Endodermal cell (in vitro differentiated cells): ENCODE measurements at regions not wholly inside any gene's neighbourhood (a gene's known extent, or its start where the extent isn't known, plus 50 kb on each side); places are given as distances from the start of the nearest gene placed in this dataset.

Experiments used
- DNase-seq: peaks from one replicate; pipeline ENCODE4 v3.0.0-alpha.2; 2017
- H3K27ac ChIP-seq: 2 replicates; pipeline ENCODE4 v1.5.1; 2013; ENCODE audit warnings: mild to moderate bottlenecking, low read depth, low read length, moderate library complexity
- H3K27me3 ChIP-seq: 2 replicates; pipeline ENCODE4 v1.6.1; 2013; ENCODE audit warnings: mild to moderate bottlenecking, low read length, moderate library complexity; ENCODE audit not compliant: insufficient read depth, control insufficient read depth, poor library complexity, severe bottlenecking
- H3K36me3 ChIP-seq: 2 replicates; pipeline ENCODE4 v1.7.0; 2013; ENCODE audit warnings: mild to moderate bottlenecking, low read length, moderate library complexity; ENCODE audit not compliant: control insufficient read depth, insufficient read depth
- H3K4me1 ChIP-seq: one replicate; pipeline ENCODE4 v1.7.0; 2013; ENCODE audit warnings: low read length; ENCODE audit not compliant: control insufficient read depth, insufficient read depth
- H3K4me3 ChIP-seq: 2 replicates; pipeline ENCODE4 v1.5.1; 2013; ENCODE audit warnings: mild to moderate bottlenecking, low read length, moderate library complexity
- H3K9ac ChIP-seq: 2 replicates; pipeline ENCODE4 v1.6.1; 2013; ENCODE audit warnings: mild to moderate bottlenecking, low read length, moderate library complexity; ENCODE audit not compliant: poor library complexity, severe bottlenecking; ENCODE audit errors: extremely low read depth
- H3K9me3 ChIP-seq: 2 replicates; pipeline ENCODE4 v1.6.1; 2013; ENCODE audit warnings: mild to moderate bottlenecking, low read length, moderate library complexity; ENCODE audit not compliant: control insufficient read depth
- H3K27ac Mint-ChIP-seq: 2 replicates; pipeline ENCODE4 v1.8.0; 2020; ENCODE audit warnings: mixed read lengths
- H3K27me3 Mint-ChIP-seq: 2 replicates; pipeline ENCODE4 v1.8.0; 2021; ENCODE audit warnings: mild to moderate bottlenecking, mixed read lengths; ENCODE audit not compliant: insufficient read depth
- H3K36me3 Mint-ChIP-seq: 2 replicates; pipeline ENCODE4 v1.8.0; 2020; ENCODE audit warnings: low read depth, mixed read lengths
- H3K4me1 Mint-ChIP-seq: 2 replicates; pipeline ENCODE4 v1.8.0; 2020; ENCODE audit warnings: mixed read lengths
- H3K4me3 Mint-ChIP-seq: 2 replicates; pipeline ENCODE4 v1.8.0; 2020; ENCODE audit warnings: mild to moderate bottlenecking, moderate library complexity, mixed read lengths
- H3K9me3 Mint-ChIP-seq: 2 replicates; pipeline ENCODE4 v1.8.0; 2020; ENCODE audit warnings: mild to moderate bottlenecking, mixed read lengths
- CTCF ChIP-seq: fragments of 200-600 bp; sonication (generic); conservative IDR thresholded peaks from 2 replicates; pipeline ENCODE4 v1.5.0; 2021; ENCODE audit warnings: antibody characterized with exemption, mild to moderate bottlenecking
- WGBS, 2 experiments: methylation state at CpG; one replicate each; pipeline versions ENCODE4 v1.1.5 to v1.1.7; 2013; ENCODE audit warnings: missing lambda C conversion rate in 2 of 2, mixed read lengths in 1 of 2; ENCODE audit not compliant: insufficient coverage in 1 of 2, insufficient read length in 1 of 2; 5-methylcytosine and 5-hydroxymethylcytosine counted together

GRCh38 chr13:65600702-65601101 is 1629.4 kb downstream of the PCDH9 start:
- Histone ChIP-seq H3K4me3 (no peak overlapping the region), H3K4me1 (peaks cover 2% of the 10 kb centered on the region), H3K27me3 (peaks cover 29% of the 10 kb centered on the region), H3K27ac (no peak overlapping the region), H3K36me3 (no peaks in the 10 kb centered on the region), H3K9ac (no peak overlapping the region), H3K9me3 (peaks cover 9% of the 10 kb centered on the region)
- no peak for DNase-seq
- no peak overlapping the region for H3K27ac Mint-ChIP-seq
- H3K27me3 Mint-ChIP-seq = peaks cover 56% of the 10 kb centered on the region
- no peak for TF ChIP-seq CTCF
- WGBS, 2 experiments = 97 to 100% methylated on average over 3 to 4 of the region's 4 CpGs
- no peaks in the 10 kb centered on the region for H3K36me3 Mint-ChIP-seq
- no peak overlapping the region for H3K4me3 Mint-ChIP-seq
- peaks cover 2% of the 10 kb centered on the region for H3K9me3 Mint-ChIP-seq
- peaks cover 16% of the 10 kb centered on the region for H3K4me1 Mint-ChIP-seq

- Histone ChIP-seq H3K27me3 (peaks cover 38% of the 10 kb centered on the region), H3K4me1 (peaks cover 7% of the 10 kb centered on the region)
- DNase-seq = peak; percentile 53
Measured at GRCh38 chr13:65597839-65598818, 1632.0 kb downstream of the PCDH9 start.

GRCh38 chr13:65595916-65596315 is 1634.2 kb downstream of the PCDH9 start:
- 90 to 97% methylated on average over 2 of the region's 2 CpGs for WGBS, 2 experiments
- H3K27me3 ChIP-seq = peaks cover 30% of the 10 kb centered on the region
- peaks cover 16% of the 10 kb centered on the region for H3K4me1 Mint-ChIP-seq

More at GRCh38 chr13:65597839-65598818, 1632.0 kb downstream of the PCDH9 start:
- no peaks in the 10 kb centered on the region for H3K36me3 ChIP-seq
- no peak overlapping the region for H3K4me3 ChIP-seq
- TF ChIP-seq CTCF = no peak
- H3K9me3 ChIP-seq = peaks cover 9% of the 10 kb centered on the region
- Mint-ChIP-seq H3K4me1 (peaks cover 16% of the 10 kb centered on the region), H3K27me3 (peaks cover 66% of the 10 kb centered on the region), H3K9me3 (no peaks in the 10 kb centered on the region), H3K36me3 (no peaks in the 10 kb centered on the region), H3K4me3 (no peak overlapping the region), H3K27ac (no peak overlapping the region)
- no peak overlapping the region for H3K27ac ChIP-seq
- no peak overlapping the region for H3K9ac ChIP-seq
- 97% methylated on average over 1 of the region's 1 CpG; no CpG with 5 or more reads in 1 of the 2 experiments for WGBS, 2 experiments

More at GRCh38 chr13:65595916-65596315, 1634.2 kb downstream of the PCDH9 start:
- Histone ChIP-seq H3K4me1 (peaks cover 7% of the 10 kb centered on the region), H3K27ac (no peak overlapping the region), H3K9me3 (peaks cover 2% of the 10 kb centered on the region), H3K9ac (no peak overlapping the region), H3K36me3 (no peaks in the 10 kb centered on the region), H3K4me3 (no peak overlapping the region)
- H3K27ac Mint-ChIP-seq = no peak overlapping the region
- no peak for TF ChIP-seq CTCF
- no peak for DNase-seq
- H3K9me3 Mint-ChIP-seq = peaks cover under 1% of the 10 kb centered on the region
- peaks cover 66% of the 10 kb centered on the region for H3K27me3 Mint-ChIP-seq
- H3K36me3 Mint-ChIP-seq = no peaks in the 10 kb centered on the region
- H3K4me3 Mint-ChIP-seq = no peak overlapping the region
